ENCODE measurements at regions not wholly inside any gene's neighbourhood (a gene's known extent, or its start where the extent isn't known, plus 50 kb on each side); places are given as distances from the start of the nearest gene placed in this dataset.

- no peaks in the 10 kb centered on the region for H3K27me3 Mint-ChIP-seq
- H3K4me1 Mint-ChIP-seq, result no peaks in the 10 kb centered on the region
- no peak overlapping the region for H3K4me3 Mint-ChIP-seq
- H3K36me3 Mint-ChIP-seq, result no peaks in the 10 kb centered on the region
- no peaks in the 10 kb centered on the region for H3K9me3 Mint-ChIP-seq
- no peak overlapping the region for H3K27ac Mint-ChIP-seq
Observed at GRCh38 chr22:47705350-47705749, 942.9 kb downstream of the TBC1D22A start.

- Mint-ChIP-seq H3K27ac (no peak overlapping the region), H3K36me3 (no peaks in the 10 kb centered on the region), H3K9me3 (no peaks in the 10 kb centered on the region), H3K4me3 (no peak overlapping the region), H3K4me1 (no peaks in the 10 kb centered on the region), H3K27me3 (no peaks in the 10 kb centered on the region)
Observed at GRCh38 chr22:47698906-47699305, 936.5 kb downstream of the TBC1D22A start.

GRCh38 chr22:47697861-47698260, 935.4 kb downstream of the TBC1D22A start:
- H3K9me3 Mint-ChIP-seq, result no peaks in the 10 kb centered on the region
- no peaks in the 10 kb centered on the region for H3K36me3 Mint-ChIP-seq
- H3K27ac Mint-ChIP-seq, result no peak overlapping the region
- no peak overlapping the region for H3K4me3 Mint-ChIP-seq
- H3K27me3 Mint-ChIP-seq, result no peaks in the 10 kb centered on the region
- H3K4me1 Mint-ChIP-seq, result no peaks in the 10 kb centered on the region

DNA sequence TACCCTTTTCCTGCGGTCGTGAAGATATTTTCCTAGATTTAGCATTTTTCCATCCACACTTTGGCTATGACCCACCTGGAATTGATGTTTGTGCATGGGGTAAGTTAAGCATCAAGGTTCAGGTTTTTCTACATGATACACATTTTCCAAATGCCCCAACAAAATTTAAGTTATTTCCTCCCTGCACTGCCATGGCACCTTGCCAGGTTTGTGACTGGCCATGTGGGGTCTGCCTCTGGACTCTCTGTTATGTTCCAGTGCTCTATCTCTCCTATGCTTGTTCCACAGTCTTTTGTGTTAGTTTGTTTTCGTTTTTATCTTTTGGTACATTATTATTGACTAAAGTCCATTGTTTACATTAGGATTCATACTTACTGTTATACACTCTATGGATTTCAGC, 934.3 kb downstream of the TBC1D22A start:
- H3K36me3 Mint-ChIP-seq, result no peaks in the 10 kb centered on the region
- H3K27ac Mint-ChIP-seq, result no peak overlapping the region
- no peaks in the 10 kb centered on the region for H3K9me3 Mint-ChIP-seq
- H3K4me3 Mint-ChIP-seq, result no peak overlapping the region
- no peaks in the 10 kb centered on the region for H3K27me3 Mint-ChIP-seq
- no peaks in the 10 kb centered on the region for H3K4me1 Mint-ChIP-seq

DNA sequence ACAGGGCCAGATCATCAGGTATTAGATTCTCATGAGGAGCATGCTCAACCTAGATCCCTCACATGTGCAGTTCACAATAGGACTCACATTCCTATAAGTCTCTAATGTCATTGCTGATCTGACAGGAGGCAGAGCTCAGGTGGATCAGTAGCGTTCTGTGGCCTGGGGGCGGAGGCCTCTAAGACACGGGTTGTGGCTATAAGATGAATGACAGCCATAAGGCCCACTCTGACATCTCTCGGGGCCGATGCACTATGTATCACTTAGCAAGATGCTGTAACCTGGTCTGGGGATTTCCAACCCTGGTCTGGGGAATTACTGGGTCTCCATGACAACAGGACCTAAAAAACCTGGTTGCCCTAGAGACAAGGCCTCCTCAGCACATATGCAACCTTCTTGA, 932.7 kb downstream of the TBC1D22A start:
- H3K36me3 Mint-ChIP-seq, result no peaks in the 10 kb centered on the region
- no peaks in the 10 kb centered on the region for H3K27me3 Mint-ChIP-seq
- H3K4me1 Mint-ChIP-seq, result no peaks in the 10 kb centered on the region
- no peak overlapping the region for H3K4me3 Mint-ChIP-seq
- no peaks in the 10 kb centered on the region for H3K9me3 Mint-ChIP-seq
- H3K27ac Mint-ChIP-seq, result no peak overlapping the region

GRCh38 chr22:47694536-47695130, 932.2 kb downstream of the TBC1D22A start:
- Mint-ChIP-seq H3K27ac (no peak overlapping the region), H3K27me3 (no peaks in the 10 kb centered on the region), H3K36me3 (no peaks in the 10 kb centered on the region), H3K4me1 (no peaks in the 10 kb centered on the region), H3K4me3 (no peak overlapping the region), H3K9me3 (no peaks in the 10 kb centered on the region)

DNA sequence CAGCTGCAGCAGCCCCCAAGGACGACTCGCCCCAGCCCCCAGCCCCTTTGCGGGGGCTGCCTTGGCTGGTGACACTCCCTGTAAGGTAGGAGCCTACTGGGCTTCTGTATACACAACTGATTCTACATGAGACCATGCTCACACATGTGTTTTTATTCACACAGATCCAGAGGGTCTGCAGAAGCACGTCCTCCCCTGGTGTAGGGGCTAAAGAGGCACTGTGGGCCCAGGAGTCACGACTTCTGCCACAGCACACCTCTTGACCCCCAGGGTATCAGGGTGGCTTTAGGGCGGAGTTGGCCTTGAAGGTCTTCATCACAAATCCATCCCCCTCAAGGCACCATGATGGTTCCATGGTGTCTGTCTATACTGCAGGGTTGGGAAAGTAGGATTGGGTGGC, 931.2 kb downstream of the TBC1D22A start:
- no peaks in the 10 kb centered on the region for H3K4me1 Mint-ChIP-seq
- H3K36me3 Mint-ChIP-seq, result no peaks in the 10 kb centered on the region
- H3K27me3 Mint-ChIP-seq, result no peaks in the 10 kb centered on the region
- H3K27ac Mint-ChIP-seq, result no peak overlapping the region
- H3K4me3 Mint-ChIP-seq, result peak overlapping the region in 1 of 4 donors; percentile 45
- no peaks in the 10 kb centered on the region for H3K9me3 Mint-ChIP-seq

DNA sequence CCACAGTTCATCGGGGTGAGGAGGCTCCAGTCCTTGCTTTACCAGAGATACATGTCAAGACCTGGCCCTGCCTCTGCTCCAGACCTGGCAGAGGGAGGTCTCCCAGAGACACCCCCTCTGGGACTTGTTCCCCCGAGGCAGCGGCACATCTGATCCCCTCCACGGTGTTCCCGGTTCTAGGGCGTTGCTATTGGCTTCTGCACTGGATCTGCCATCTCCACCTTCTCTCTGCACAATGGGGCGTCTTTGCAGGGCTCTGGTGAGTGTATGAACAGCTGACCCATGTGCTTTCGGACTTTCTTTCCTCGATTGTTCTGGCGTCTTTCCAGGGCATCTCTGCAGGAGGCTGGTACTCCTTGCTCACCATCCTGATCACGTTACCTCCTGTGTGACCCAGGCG, 930.4 kb downstream of the TBC1D22A start:
- H3K27me3 Mint-ChIP-seq, result no peaks in the 10 kb centered on the region
- no peaks in the 10 kb centered on the region for H3K9me3 Mint-ChIP-seq
- no peaks in the 10 kb centered on the region for H3K36me3 Mint-ChIP-seq
- H3K27ac Mint-ChIP-seq, result no peak overlapping the region
- H3K4me3 Mint-ChIP-seq, result no peak overlapping the region
- no peaks in the 10 kb centered on the region for H3K4me1 Mint-ChIP-seq

GRCh38 chr22:47691152-47691895, 928.9 kb downstream of the TBC1D22A start:
- no peaks in the 10 kb centered on the region for H3K36me3 Mint-ChIP-seq
- H3K9me3 Mint-ChIP-seq, result no peaks in the 10 kb centered on the region
- H3K4me1 Mint-ChIP-seq, result no peaks in the 10 kb centered on the region
- H3K27ac Mint-ChIP-seq, result no peak overlapping the region
- H3K4me3 Mint-ChIP-seq, result no peak overlapping the region
- peaks cover 2% of the 10 kb centered on the region for H3K27me3 Mint-ChIP-seq

DNA sequence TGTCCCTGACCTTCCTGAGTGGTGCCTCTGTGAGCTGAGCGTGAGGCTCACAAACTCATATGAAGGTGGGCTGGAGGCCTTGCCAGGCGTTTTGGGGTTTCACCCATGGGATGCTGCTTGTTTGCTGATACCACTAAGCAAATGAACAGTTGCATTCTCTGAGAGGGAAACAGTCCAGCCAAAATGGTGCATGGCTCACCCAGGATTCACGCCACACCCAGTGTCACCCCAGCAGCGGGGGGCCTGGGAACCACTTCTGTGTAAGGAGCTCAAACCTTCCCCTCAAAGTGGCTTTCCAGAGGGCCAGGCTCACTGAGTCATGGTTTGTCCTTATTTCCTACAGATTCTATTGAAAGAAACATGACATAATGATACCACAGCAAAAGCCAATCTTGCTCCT, 928.1 kb downstream of the TBC1D22A start:
- H3K36me3 Mint-ChIP-seq, result no peaks in the 10 kb centered on the region
- no peak overlapping the region for H3K27ac Mint-ChIP-seq
- peaks cover 0 to under 1% (median 0%) of the 10 kb centered on the region in 3 donors for H3K4me1 Mint-ChIP-seq
- peaks cover 3% of the 10 kb centered on the region for H3K27me3 Mint-ChIP-seq
- H3K4me3 Mint-ChIP-seq, result no peak overlapping the region
- H3K9me3 Mint-ChIP-seq, result peaks cover 0 to under 1% (median 0%) of the 10 kb centered on the region in 3 donors

DNA sequence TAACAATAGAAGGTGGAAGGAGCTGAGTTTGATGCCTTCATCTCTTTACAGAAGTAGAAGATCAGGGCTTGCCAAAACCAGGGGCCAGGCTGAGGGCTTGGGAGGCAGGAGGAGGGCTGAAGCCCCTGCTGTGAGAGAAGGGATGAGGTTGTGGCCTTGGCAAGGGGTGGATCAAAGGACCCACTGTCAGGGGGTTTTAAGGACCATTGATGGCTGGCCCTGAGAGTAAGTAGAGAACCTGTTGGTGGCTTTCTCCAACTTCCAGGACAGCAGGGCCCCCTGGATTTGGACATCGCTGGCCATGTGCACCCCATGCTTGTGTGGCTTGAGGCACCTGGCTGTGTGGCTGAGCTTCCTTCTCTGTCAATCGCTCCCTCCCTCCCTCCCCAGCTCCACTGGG, 927.7 kb downstream of the TBC1D22A start:
- H3K36me3 Mint-ChIP-seq, result no peaks in the 10 kb centered on the region
- H3K4me1 Mint-ChIP-seq, result peaks cover 0 to 2% (median 0%) of the 10 kb centered on the region in 3 donors
- peaks cover 0 to 2% (median under 1%) of the 10 kb centered on the region in 3 donors for H3K9me3 Mint-ChIP-seq
- no peak overlapping the region for H3K27ac Mint-ChIP-seq
- H3K4me3 Mint-ChIP-seq, result no peak overlapping the region
- peaks cover 3% of the 10 kb centered on the region for H3K27me3 Mint-ChIP-seq

DNA sequence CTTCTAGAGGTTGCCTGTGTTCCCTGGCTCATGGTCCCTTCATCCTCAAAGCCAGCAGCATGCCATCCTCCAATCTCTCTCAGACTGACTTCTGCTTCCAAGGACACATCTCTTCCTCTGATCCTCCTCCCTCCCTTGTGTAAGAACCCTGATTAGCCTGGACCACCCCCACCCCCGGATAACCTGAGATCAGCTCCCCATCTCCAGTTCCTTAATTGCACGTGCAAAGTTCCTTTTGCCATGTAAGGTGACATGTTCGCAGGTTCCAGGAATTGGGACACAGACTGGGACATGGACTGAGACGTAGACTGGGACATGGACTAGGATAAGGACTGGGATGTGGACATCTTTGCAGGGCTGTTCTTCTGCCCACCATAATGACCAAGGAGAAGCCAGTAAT, 925.3 kb downstream of the TBC1D22A start:
- Mint-ChIP-seq H3K4me3 (no peak overlapping the region), H3K9me3 (peaks cover 5 to 8% (median 7%) of the 10 kb centered on the region in 3 donors), H3K27me3 (peaks cover 4% of the 10 kb centered on the region), H3K36me3 (no peaks in the 10 kb centered on the region), H3K27ac (peak overlapping the region in 1 of 3 donors; percentile 35), H3K4me1 (peaks cover 0 to 2% (median 0%) of the 10 kb centered on the region in 3 donors)

- Mint-ChIP-seq H3K4me3 (no peak overlapping the region), H3K9me3 (peaks cover 5 to 8% (median 7%) of the 10 kb centered on the region in 3 donors), H3K36me3 (no peaks in the 10 kb centered on the region), H3K27ac (peak overlapping the region in 1 of 3 donors; percentile 35), H3K4me1 (peaks cover 0 to 2% (median 0%) of the 10 kb centered on the region in 3 donors), H3K27me3 (peaks cover 4% of the 10 kb centered on the region)
Observed at GRCh38 chr22:47687346-47687655, 924.9 kb downstream of the TBC1D22A start.

DNA sequence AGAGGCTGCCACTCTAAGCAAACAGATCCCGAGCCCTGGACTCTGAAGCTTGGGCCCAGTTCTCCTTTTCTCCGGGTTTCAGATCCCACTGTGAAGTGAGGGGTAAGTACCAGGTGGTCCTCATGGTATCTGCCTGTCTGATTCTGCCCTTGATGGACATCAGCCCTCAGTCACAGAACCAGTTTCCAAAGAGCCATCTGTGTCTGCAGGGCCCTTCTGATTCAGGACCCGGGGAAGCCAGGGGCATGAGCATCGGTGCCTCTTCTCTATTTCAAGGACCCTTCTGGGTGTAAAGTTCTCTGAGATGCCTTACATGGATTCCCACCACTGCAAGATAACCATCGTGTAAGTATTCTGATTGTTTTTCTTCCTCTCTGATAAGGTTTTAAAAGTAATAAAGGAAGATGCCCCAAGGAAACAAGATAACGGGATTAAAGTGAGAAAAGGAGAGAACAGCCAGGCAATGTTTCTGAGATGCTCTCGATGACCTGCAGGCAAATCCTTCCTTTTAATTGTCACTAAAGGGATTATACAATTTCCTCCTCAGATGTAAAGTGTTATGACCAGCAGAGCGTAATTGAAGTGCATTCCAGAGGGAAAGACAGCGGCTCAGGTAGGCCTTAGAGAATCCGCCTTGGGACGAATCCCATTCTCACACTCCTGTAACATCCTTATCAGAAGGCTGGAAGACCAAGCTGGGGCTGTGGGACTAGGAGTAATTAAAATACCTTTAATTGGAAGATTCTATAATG, 924.3 kb downstream of the TBC1D22A start:
- Mint-ChIP-seq H3K27ac (peak overlapping the region in 1 of 3 donors; percentile 35), H3K4me3 (no peak overlapping the region), H3K4me1 (peaks cover 0 to 2% (median 0%) of the 10 kb centered on the region in 3 donors), H3K36me3 (no peaks in the 10 kb centered on the region), H3K9me3 (peaks cover 5 to 8% (median 7%) of the 10 kb centered on the region in 3 donors), H3K27me3 (peaks cover 4% of the 10 kb centered on the region)

DNA sequence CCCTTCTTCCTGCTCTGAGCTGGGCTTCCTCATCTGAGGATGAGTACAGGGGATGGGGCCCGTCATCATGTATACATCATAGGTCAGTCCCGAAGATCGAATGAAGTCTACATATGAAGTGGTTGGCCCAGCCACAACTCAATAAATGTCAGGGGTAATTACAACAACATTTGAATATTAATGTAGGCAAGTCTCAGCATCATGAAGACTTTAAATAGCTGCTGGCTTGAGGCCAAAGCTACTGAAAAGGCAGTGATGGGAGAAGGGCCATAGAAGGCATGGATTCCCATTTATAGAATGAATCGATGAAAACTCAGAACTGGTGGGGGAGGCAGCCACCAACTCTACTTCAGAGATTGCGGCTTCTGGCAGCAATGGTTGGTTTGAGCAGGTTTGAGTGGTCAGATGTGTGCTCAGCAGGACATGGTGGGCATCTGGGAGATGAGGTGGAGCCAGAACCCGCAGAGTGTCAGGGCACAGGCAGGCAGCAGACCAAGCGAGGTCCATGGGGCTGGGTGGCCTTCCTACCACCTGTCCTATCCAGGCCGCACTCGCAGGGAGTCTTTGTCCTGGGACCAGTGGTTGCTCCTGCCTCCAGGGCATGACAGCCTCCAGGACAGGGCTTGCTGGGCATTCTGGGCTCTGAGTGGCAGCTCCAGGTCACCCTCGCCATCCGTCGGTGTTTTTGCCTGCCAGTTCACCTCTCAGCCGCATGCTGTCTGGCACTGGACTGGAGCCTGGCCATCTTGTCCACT, 919.1 kb downstream of the TBC1D22A start:
- Mint-ChIP-seq H3K27me3 (peaks cover 4% of the 10 kb centered on the region), H3K9me3 (peaks cover 5 to 15% (median 8%) of the 10 kb centered on the region in 3 donors), H3K4me1 (peaks cover 0 to 2% (median 0%) of the 10 kb centered on the region in 3 donors), H3K36me3 (no peaks in the 10 kb centered on the region), H3K27ac (no peak overlapping the region), H3K4me3 (no peak overlapping the region)
